Common myeloid progenitor, CD34-positive (primary cell): ENCODE measurements at regions not wholly inside any gene's neighbourhood (a gene's known extent, or its start where the extent isn't known, plus 50 kb on each side); places are given as distances from the start of the nearest gene placed in this dataset.

Experiments used
- CTCF ChIA-PET: fragments of 350-600 bp; sonication (Branson Sonifier 250); formaldehyde crosslinking; loops from one replicate; lab custom pipeline; 2021; ENCODE audit warnings: antibody characterized with exemption; lab: Charles Lee
- POLR2A ChIA-PET: fragments of 350-600 bp; sonication (Branson Sonifier 250); formaldehyde crosslinking; loops from one replicate; lab custom pipeline; 2021; ENCODE audit warnings: antibody characterized with exemption; lab: Charles Lee
- DNase-seq, 3 donors: peaks; one replicate each; pipeline versions ENCODE4 v3.0.0 to v3.0.0-alpha.2; 2013
- H3K27ac ChIP-seq, 2 experiments: 1 replicate in 1 of 2; 2 replicates in 1 of 2; pipeline ENCODE4 v1.7.0; 2013; ENCODE audit warnings: inconsistent platforms in 2 of 2, low read length in 2 of 2, mild to moderate bottlenecking in 2 of 2, low read depth in 1 of 2, moderate library complexity in 1 of 2; ENCODE audit not compliant: severe bottlenecking in 2 of 2, insufficient read depth in 1 of 2, poor library complexity in 1 of 2
- H3K27me3 ChIP-seq, 5 experiments: replicated peaks in 2 of 5; 1 replicate in 3 of 5; 2 replicates in 2 of 5; pipeline versions ENCODE4 v1.6.1 to v1.7.0; 2013; ENCODE audit warnings: low read length in 4 of 5, mild to moderate bottlenecking in 2 of 5, moderate library complexity in 2 of 5, inconsistent platforms in 1 of 5; ENCODE audit not compliant: insufficient read depth in 5 of 5, control insufficient read depth in 4 of 5
- H3K36me3 ChIP-seq, 4 experiments: 1 replicate in 2 of 4; 2 replicates in 2 of 4; pipeline versions ENCODE4 v1.6.1 to v1.7.0; 2013; ENCODE audit warnings: low read length in 3 of 4, control low read depth in 1 of 4, mild to moderate bottlenecking in 1 of 4; ENCODE audit not compliant: control insufficient read depth in 4 of 4, insufficient read depth in 4 of 4
- H3K4me1 ChIP-seq, 4 experiments: 1 replicate in 3 of 4; 2 replicates in 1 of 4; pipeline versions ENCODE4 v1.6.1 to v1.7.1; 2013; ENCODE audit warnings: low read length in 3 of 4, mild to moderate bottlenecking in 3 of 4, control low read depth in 1 of 4, inconsistent platforms in 1 of 4, moderate library complexity in 1 of 4; ENCODE audit not compliant: control insufficient read depth in 4 of 4, insufficient read depth in 4 of 4; ENCODE audit errors: control extremely low read depth in 1 of 4
- H3K4me3 ChIP-seq, 7 experiments: 1 replicate in 4 of 7; 2 replicates in 3 of 7; pipeline versions ENCODE4 v1.5.1 to v1.7.0; 2013; ENCODE audit warnings: mild to moderate bottlenecking in 7 of 7, low read length in 6 of 7, moderate library complexity in 6 of 7, inconsistent platforms in 2 of 7, low read depth in 2 of 7, control low read depth in 1 of 7; ENCODE audit not compliant: insufficient read depth in 4 of 7, control insufficient read depth in 1 of 7; ENCODE audit errors: extremely low read depth in 1 of 7
- H3K9me3 ChIP-seq, 5 experiments: 1 replicate in 4 of 5; 2 replicates in 1 of 5; pipeline versions ENCODE4 v1.6.1 to v1.7.1; 2013; ENCODE audit warnings: low read length in 4 of 5, mild to moderate bottlenecking in 2 of 5, inconsistent platforms in 1 of 5, low read depth in 1 of 5, moderate library complexity in 1 of 5; ENCODE audit not compliant: control insufficient read depth in 4 of 5, insufficient read depth in 2 of 5; ENCODE audit errors: control extremely low read depth in 1 of 5
- WGBS: methylation state at CpG from one replicate; pipeline ENCODE4 v1.1.5; 2013; ENCODE audit not compliant: insufficient coverage; 5-methylcytosine and 5-hydroxymethylcytosine counted together

DNA sequence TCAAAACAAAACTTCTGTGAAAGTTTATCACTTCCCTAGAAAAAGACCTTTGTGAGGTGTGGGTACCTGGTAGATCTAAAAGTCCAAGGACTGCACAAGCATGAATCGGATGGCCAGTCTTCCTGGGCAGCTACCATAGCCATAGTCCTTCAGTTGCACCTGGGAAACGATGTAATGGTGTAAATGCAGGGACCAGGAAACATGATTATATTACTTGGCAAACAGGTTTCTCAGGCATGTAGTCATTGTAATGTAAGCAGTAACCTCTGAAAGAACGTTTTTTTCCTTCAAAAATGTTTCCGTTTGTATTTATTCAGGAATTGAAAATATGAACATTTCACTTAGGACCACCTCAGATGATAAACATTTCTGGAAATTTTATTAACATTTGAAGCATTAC is 433.4 kb downstream of the DTWD2 start:
- WGBS = 96% methylated on average over 3 of the region's 4 CpGs
- no peaks in the 10 kb centered on the region for H3K9me3 ChIP-seq
- POLR2A ChIA-PET = no interaction called here
- no peak for DNase-seq
- H3K27ac ChIP-seq = no peak overlapping the region
- H3K4me3 ChIP-seq = no peak overlapping the region
- no peaks in the 10 kb centered on the region for H3K36me3 ChIP-seq
- no peaks in the 10 kb centered on the region for H3K4me1 ChIP-seq
- no peaks in the 10 kb centered on the region for H3K27me3 ChIP-seq
- CTCF ChIA-PET = no interaction called here

DNA sequence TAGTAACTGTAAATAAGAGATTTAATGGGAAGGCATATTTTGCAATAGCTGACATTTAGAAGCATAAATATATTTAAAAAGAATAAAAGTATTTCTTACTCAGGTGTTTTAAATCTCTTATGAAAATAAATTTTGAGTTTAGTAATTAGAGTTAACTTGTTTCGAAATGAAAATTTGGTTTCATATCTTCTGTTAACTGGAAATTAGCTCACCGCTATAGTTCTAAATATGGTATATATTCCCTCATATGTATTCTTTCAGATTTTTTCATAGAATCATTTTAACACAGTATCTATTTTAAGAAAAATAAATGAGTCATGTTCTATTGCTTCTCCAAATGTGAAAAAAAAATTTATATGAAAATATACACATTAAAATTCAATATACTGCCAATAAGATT is 434.1 kb downstream of the DTWD2 start:
- Histone ChIP-seq H3K4me1 (no peaks in the 10 kb centered on the region), H3K4me3 (no peak overlapping the region), H3K36me3 (no peaks in the 10 kb centered on the region), H3K9me3 (no peaks in the 10 kb centered on the region), H3K27me3 (no peaks in the 10 kb centered on the region), H3K27ac (no peak overlapping the region)
- POLR2A ChIA-PET = no interaction called here
- no CpG with 5 or more reads among the region's 2 CpGs for WGBS
- CTCF ChIA-PET = no interaction called here
- no peak for DNase-seq

DNA sequence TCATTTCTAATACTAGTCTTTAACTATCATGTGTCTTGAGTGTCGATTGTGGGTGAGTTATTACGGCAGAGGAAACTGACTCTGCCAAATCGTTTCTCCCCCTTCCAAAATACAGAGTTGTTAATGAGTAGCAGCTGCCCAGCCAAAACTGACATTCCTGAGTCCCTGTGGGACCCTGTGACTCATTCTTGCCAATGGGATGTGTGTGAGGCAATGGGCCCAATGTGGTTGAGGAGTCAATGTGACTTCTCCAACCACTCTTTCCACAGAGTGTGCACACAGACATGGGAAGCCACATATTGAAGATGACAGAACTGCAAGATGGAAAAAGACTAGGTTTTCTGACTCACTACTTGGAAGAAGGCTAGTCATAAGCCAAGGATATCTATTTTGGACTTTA is 434.7 kb downstream of the DTWD2 start:
- Histone ChIP-seq H3K4me3 (no peak overlapping the region), H3K4me1 (no peaks in the 10 kb centered on the region), H3K27ac (no peak overlapping the region), H3K9me3 (no peaks in the 10 kb centered on the region), H3K27me3 (no peaks in the 10 kb centered on the region), H3K36me3 (no peaks in the 10 kb centered on the region)
- DNase-seq = no peak
- POLR2A ChIA-PET = no interaction called here
- CTCF ChIA-PET = no interaction called here
- WGBS = no CpG with 5 or more reads among the region's 3 CpGs

DNA sequence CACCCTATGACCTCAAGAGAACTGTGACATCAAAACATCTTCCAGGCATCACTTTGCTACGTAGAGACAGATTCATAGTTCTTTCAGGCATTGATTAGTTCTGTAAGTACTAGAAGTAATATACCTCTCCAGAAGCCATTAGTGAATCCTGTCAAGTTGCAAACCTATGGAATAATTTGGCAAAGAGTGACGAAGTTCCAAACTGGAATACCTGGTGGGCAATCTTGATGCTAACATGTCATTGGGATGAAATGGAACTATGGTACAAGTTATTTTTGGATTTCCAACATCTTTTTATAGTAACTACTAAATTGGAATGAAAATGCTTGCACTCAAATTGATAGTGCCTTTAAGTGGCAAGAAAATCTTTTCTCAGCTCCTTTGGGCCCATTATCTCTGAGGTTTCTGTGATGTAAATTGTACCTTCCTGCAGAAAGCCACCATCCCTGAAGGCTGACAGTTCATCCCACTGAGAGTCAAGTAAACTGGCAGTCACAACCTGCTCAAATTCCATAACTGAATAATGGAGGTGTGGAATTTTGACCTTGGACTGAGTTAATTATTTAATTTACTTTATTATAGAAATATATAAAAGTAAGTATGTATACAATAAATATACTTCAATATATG is 435.5 kb downstream of the DTWD2 start:
- Histone ChIP-seq H3K36me3 (no peaks in the 10 kb centered on the region), H3K9me3 (no peaks in the 10 kb centered on the region), H3K27ac (no peak overlapping the region), H3K4me3 (no peak overlapping the region), H3K27me3 (no peaks in the 10 kb centered on the region), H3K4me1 (no peaks in the 10 kb centered on the region)
- no peak for DNase-seq
- ChIA-PET POLR2A (no interaction called here), CTCF (no interaction called here)
- no CpG with 5 or more reads among the region's 2 CpGs for WGBS

DNA sequence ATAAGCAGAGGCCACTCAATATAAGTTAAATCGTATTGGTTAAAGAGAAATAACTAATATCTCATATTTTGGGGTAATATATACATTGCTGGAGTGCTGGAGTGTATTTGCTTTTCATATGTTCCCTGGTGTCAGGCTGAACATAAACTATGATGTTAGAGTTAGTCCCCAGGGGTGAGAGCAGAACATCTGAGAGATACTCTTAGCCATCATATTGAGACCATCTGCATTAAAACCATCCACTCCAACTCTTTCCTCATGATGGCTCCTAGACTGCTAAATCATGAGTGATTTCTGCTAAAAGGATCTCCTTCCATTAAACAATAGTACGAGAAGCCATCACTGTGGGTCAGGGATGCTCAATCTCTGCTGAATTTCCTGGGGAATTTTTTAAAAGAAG is 436.2 kb downstream of the DTWD2 start:
- no CpG with 5 or more reads among the region's 2 CpGs for WGBS
- no peak overlapping the region for H3K27ac ChIP-seq
- no peaks in the 10 kb centered on the region for H3K27me3 ChIP-seq
- no peaks in the 10 kb centered on the region for H3K4me1 ChIP-seq
- no peak for DNase-seq
- no peaks in the 10 kb centered on the region for H3K36me3 ChIP-seq
- ChIA-PET CTCF (no interaction called here), POLR2A (no interaction called here)
- H3K9me3 ChIP-seq = no peaks in the 10 kb centered on the region
- no peak overlapping the region for H3K4me3 ChIP-seq

DNA sequence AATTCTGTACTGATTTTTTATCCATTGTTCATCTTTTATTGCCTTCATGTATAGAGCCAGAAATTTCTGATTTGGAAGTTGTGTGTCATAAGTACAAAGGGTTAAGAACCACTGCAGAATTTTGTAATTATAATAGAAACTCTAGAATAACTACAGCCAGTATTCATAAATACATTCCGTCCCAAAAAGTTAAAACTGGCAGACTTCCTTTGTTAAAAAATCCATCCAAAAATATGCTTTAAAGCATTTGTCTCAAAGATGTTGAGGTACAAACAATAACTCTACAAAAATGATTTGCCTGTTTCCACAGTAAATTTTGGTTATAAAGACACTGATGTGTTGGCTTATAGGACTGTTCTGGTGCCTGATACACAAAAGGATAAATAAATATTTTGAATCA is 436.6 kb downstream of the DTWD2 start:
- Histone ChIP-seq H3K9me3 (no peaks in the 10 kb centered on the region), H3K36me3 (no peaks in the 10 kb centered on the region), H3K27me3 (no peaks in the 10 kb centered on the region), H3K4me3 (no peak overlapping the region), H3K4me1 (no peaks in the 10 kb centered on the region), H3K27ac (no peak overlapping the region)
- POLR2A ChIA-PET = no interaction called here
- WGBS = no CpG with 5 or more reads among the region's 1 CpG
- DNase-seq = no peak
- CTCF ChIA-PET = no interaction called here

DNA sequence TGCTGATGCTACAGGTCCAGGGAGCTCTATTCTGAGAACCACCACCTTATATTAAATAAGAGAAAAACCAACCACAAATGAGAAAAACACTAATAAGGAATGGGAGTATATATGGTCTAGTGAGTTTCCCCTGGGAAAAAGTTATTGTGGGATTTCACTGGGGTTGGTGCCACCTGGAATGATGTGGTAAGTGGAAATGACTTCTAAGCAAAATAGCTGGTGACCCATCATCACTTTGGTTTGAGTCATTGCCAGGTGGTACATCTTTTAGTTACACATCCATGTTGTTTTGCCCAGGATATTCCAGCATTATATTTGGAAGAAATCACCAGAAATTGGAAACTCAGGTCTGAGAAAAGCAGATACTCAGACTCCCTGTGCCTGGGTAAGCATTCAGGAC is 437.3 kb downstream of the DTWD2 start:
- Histone ChIP-seq H3K4me1 (no peaks in the 10 kb centered on the region), H3K4me3 (no peak overlapping the region), H3K9me3 (no peaks in the 10 kb centered on the region), H3K27ac (no peak overlapping the region), H3K27me3 (no peaks in the 10 kb centered on the region), H3K36me3 (no peaks in the 10 kb centered on the region)
- DNase-seq = no peak
- ChIA-PET POLR2A (no interaction called here), CTCF (no interaction called here)
